Stomach (tissue), 8 donors: ENCODE measurements at regions not wholly inside any gene's neighbourhood (a gene's known extent, or its start where the extent isn't known, plus 50 kb on each side); places are given as distances from the start of the nearest gene placed in this dataset.

ENCODE experiments used
- DNase-seq, 2 donors: peaks; one replicate each; pipeline versions ENCODE4 v3.0.0 to v3.0.0-alpha.2; 2013 to 2019
- H3K27ac ChIP-seq, 5 donors: fragments of 200-600 bp in 4 of 5; sonication (generic) in 4 of 5; one replicate each; pipeline ENCODE4 v1.5.1; 2013 to 2019; ENCODE audit warnings: mild to moderate bottlenecking in 1 of 5, moderate library complexity in 1 of 5
- H3K27me3 ChIP-seq, 3 donors: fragments of 200-600 bp; sonication (generic); one replicate each; pipeline ENCODE4 v1.5.1; 2017 to 2019; ENCODE audit warnings: mixed run types in 1 of 3
- H3K36me3 ChIP-seq, 4 donors: fragments of 200-600 bp; sonication (generic); 1 replicate in 3 of 4; 2 replicates in 1 of 4; pipeline ENCODE4 v1.5.1; 2016 to 2019
- H3K4me1 ChIP-seq, 4 donors: fragments of 200-600 bp; sonication (generic); one replicate each; pipeline ENCODE4 v1.5.1; 2016 to 2019
- H3K4me3 ChIP-seq, 4 donors: fragments of 200-600 bp; sonication (generic) in 3 of 4; one replicate each; pipeline ENCODE4 v1.5.1; 2016 to 2019; ENCODE audit warnings: mild to moderate bottlenecking in 1 of 4
- H3K9me3 ChIP-seq, 4 donors: fragments of 200-600 bp; sonication (generic); one replicate each; pipeline ENCODE4 v1.5.1; 2016 to 2019
- EP300 ChIP-seq: sonication (generic); formaldehyde crosslinking; IDR thresholded peaks from one replicate; pipeline ENCODE4 v1.6.1; 2017; ENCODE audit warnings: antibody characterized with exemption
- POLR2A ChIP-seq, 4 donors: fragments of 450-650 bp; IDR thresholded peaks; one replicate each; pipeline ENCODE4 v1.6.1; 2016; ENCODE audit warnings: antibody characterized with exemption in 4 of 4, control low read depth in 2 of 4, mild to moderate bottlenecking in 1 of 4, moderate library complexity in 1 of 4
- POLR2AphosphoS5 ChIP-seq, 3 donors: sonication (generic); formaldehyde crosslinking; IDR thresholded peaks; one replicate each; pipeline ENCODE4 v1.6.1; 2016; ENCODE audit warnings: antibody characterized with exemption in 3 of 3
- WGBS, 5 donors: extraction: QIAGEN DNeasy Blood & Tissue Kit in 3 of 5; methylation state at CpG; one replicate each; pipeline versions ENCODE4 v1.1.5 to v1.1.7; 2013 to 2018; 5-methylcytosine and 5-hydroxymethylcytosine counted together
- intact Hi-C: fragments of 100-400 bp; cut with DNase I; formaldehyde crosslinking; loops from one replicate; pipeline ENCODE4 v1.15.1; 2023; ENCODE audit warnings: low total_unique reads
- TF ChIP-seq, protein P1 (sequence below), 7 experiments: fragments of 450-650 bp in 4 of 7; fragments of 200-600 bp in 3 of 7; sonication (generic) in 3 of 7; IDR thresholded peaks; one replicate each; pipeline ENCODE4 v1.5.1; 2016 to 2019; ENCODE audit warnings: antibody characterized with exemption in 7 of 7, control low read depth in 2 of 7, mild to moderate bottlenecking in 1 of 7
- donor health status: healthy with polysubstance abuse.
- donor health status: Bipolar disorder and iron deficiency.
- donor health status: healthy.

DNA sequence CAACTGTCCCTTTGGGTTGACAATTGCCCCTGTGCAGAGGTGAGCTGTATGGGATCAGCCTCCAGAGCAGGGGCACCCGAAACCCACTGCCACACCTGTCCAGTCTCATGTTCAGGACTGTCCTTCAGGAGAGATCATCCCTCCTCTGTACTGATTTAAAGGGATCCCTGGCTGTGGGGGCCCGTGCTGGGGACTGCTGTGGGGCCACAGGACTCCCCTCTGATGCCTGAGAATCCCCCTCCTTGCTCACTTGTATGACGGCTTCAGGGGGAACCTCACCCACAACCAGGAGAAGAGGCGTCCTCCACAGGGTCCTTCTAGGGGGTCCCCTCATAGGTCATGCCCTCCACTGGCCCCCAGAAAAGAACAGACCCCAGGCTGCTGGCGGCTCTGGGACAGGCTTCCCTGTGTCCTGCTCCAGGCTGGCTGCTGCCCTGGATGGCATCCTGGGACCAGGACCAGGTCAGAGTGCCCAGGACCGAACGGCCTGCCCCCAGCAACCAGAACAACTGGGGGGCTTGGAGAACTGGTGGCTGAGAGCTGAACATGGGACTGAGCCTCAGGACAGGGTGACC, 77.5 kb upstream of the ACTRT2 start:
- peaks cover 4 to 29% (median 25%) of the 10 kb centered on the region in 4 donors for H3K9me3 ChIP-seq
- no peak overlapping the region for H3K27ac ChIP-seq
- no peaks in the 10 kb centered on the region for H3K4me1 ChIP-seq
- TF ChIP-seq POLR2A (IDR thresholded peaks at IDR 0.05) (no peak), EP300 (no peak), POLR2AphosphoS5 (IDR thresholded peaks at IDR 0.05) (no peak)
- TF ChIP-seq, protein P1, sequence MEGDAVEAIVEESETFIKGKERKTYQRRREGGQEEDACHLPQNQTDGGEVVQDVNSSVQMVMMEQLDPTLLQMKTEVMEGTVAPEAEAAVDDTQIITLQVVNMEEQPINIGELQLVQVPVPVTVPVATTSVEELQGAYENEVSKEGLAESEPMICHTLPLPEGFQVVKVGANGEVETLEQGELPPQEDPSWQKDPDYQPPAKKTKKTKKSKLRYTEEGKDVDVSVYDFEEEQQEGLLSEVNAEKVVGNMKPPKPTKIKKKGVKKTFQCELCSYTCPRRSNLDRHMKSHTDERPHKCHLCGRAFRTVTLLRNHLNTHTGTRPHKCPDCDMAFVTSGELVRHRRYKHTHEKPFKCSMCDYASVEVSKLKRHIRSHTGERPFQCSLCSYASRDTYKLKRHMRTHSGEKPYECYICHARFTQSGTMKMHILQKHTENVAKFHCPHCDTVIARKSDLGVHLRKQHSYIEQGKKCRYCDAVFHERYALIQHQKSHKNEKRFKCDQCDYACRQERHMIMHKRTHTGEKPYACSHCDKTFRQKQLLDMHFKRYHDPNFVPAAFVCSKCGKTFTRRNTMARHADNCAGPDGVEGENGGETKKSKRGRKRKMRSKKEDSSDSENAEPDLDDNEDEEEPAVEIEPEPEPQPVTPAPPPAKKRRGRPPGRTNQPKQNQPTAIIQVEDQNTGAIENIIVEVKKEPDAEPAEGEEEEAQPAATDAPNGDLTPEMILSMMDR (IDR thresholded peaks at IDR 0.05): no peak
- intact Hi-C loops: no loop called here
- DNase-seq: no peak
- no peaks in the 10 kb centered on the region for H3K36me3 ChIP-seq
- no peak overlapping the region for H3K4me3 ChIP-seq
- WGBS, 5 donors: 76 to 100% (median 89%) methylated on average over 1 to 7 of the region's 7 CpGs
- peaks cover 0 to 63% (median 4%) of the 10 kb centered on the region in 3 donors for H3K27me3 ChIP-seq

DNA sequence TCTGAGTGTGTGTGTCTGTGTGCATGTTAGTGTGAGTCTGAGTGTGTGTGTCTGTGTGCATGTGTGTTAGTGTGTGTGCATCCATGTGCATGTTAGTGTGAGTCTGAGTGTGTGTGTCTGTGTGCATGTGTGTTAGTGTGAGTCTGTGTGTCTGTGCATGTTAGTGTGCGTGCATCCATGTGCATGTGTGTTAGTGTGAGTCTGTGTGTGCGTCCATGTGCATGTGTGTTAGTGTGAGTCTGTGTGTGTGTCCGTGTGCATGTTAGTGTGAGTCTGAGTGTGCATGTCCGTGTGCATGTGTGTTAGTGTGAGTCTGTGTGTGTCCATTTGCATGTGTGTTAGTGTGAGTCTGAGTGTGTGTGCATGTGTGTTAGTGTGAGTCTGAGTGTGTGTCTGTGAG, 76.6 kb upstream of the ACTRT2 start:
- WGBS, 5 donors: 66 to 90% (median 78%) methylated on average over 4 of the region's 4 CpGs
- Histone ChIP-seq H3K4me3 (no peak overlapping the region), H3K4me1 (no peaks in the 10 kb centered on the region), H3K36me3 (no peaks in the 10 kb centered on the region), H3K9me3 (peaks cover 2 to 26% (median 23%) of the 10 kb centered on the region in 4 donors), H3K27me3 (peaks cover 0 to 68% (median 4%) of the 10 kb centered on the region in 3 donors), H3K27ac (no peak overlapping the region)
- intact Hi-C loops: no loop called here
- no peak for DNase-seq
- TF ChIP-seq, protein P1 (IDR thresholded peaks at IDR 0.05): no peak
- TF ChIP-seq POLR2A (IDR thresholded peaks at IDR 0.05) (no peak), POLR2AphosphoS5 (IDR thresholded peaks at IDR 0.05) (no peak), EP300 (no peak)

DNA sequence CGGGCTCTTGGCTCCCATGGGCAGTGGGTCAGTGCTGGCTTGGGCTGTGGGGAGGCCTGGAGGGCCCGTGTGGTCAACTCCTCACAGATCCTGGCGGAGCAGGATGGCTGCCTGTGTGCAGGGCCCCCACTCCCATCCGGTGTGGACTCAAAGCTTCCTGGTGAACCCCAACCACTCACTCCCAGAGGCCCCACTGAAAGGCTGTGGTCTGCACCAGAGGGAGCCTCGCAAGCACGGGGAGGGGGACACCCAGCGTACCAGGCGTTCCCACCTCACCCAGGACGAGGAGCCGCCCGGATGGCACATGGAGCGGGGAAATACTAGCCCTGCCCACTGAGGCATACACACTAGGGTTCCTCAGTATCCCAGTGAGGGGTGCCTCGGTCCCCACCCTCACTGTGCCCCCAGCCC, 75.4 kb upstream of the ACTRT2 start:
- Histone ChIP-seq H3K9me3 (peaks cover 0 to 15% (median 13%) of the 10 kb centered on the region in 4 donors), H3K27ac (no peak overlapping the region), H3K4me3 (no peak overlapping the region), H3K4me1 (no peaks in the 10 kb centered on the region), H3K36me3 (no peaks in the 10 kb centered on the region), H3K27me3 (peaks cover 0 to 78% (median 4%) of the 10 kb centered on the region in 3 donors)
- WGBS, 5 donors: 79 to 92% (median 88%) methylated on average over 10 to 13 of the region's 13 CpGs
- no peak for TF ChIP-seq EP300
- TF ChIP-seq, protein P1 (IDR thresholded peaks at IDR 0.05): no peak
- TF ChIP-seq POLR2A (IDR thresholded peaks at IDR 0.05): no peak
- no peak for TF ChIP-seq POLR2AphosphoS5 (IDR thresholded peaks at IDR 0.05)
- no peak for DNase-seq
- intact Hi-C loops: no loop called here

DNA sequence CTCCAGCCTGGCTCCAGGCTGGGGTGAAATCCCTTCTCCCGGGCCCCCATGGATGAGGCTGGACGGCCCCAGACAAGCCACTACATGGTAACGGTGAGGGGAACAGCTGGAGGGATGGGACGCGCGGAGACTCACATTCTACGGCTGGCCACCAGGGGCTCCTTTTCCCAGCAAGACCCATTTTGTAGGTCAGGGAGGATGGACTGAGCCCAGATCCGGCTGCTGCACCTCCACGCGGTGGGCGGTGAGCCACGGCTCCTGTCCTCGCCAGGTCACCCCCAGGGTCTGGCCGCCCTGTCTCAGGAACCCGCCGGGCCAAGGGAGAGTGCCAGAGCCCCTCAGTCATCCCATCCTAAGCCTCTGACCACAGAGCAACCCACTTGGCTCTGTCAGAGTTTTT, 75.0 kb upstream of the ACTRT2 start:
- TF ChIP-seq, protein P1 (IDR thresholded peaks at IDR 0.05): no peak
- TF ChIP-seq POLR2A (IDR thresholded peaks at IDR 0.05) (no peak), EP300 (no peak), POLR2AphosphoS5 (IDR thresholded peaks at IDR 0.05) (no peak)
- no peak for DNase-seq
- no peak overlapping the region for H3K4me3 ChIP-seq
- H3K9me3 ChIP-seq: peaks cover 0 to 11% (median 8%) of the 10 kb centered on the region in 4 donors
- intact Hi-C loops: no loop called here
- no peak overlapping the region for H3K27ac ChIP-seq
- H3K4me1 ChIP-seq: no peaks in the 10 kb centered on the region
- WGBS, 5 donors: 66 to 87% (median 79%) methylated on average over 11 to 16 of the region's 16 CpGs
- no peaks in the 10 kb centered on the region for H3K36me3 ChIP-seq
- peaks cover 0 to 81% (median 4%) of the 10 kb centered on the region in 3 donors for H3K27me3 ChIP-seq
